Thyroid gland (tissue), 4 donors: ENCODE measurements at regions not wholly inside any gene's neighbourhood (a gene's known extent, or its start where the extent isn't known, plus 50 kb on each side); places are given as distances from the start of the nearest gene placed in this dataset.

Experiments used
- CTCF ChIP-seq, 6 experiments: fragments of 200-600 bp in 3 of 6; fragments of 450-650 bp in 3 of 6; sonication (generic) in 3 of 6; IDR thresholded peaks; one replicate each; pipeline ENCODE4 v1.5.1; 2016 to 2019; ENCODE audit warnings: antibody characterized with exemption in 6 of 6, mild to moderate bottlenecking in 2 of 6, inconsistent platforms in 1 of 6, moderate library complexity in 1 of 6
- POLR2A ChIP-seq, 2 donors: fragments of 450-650 bp; IDR thresholded peaks; one replicate each; pipeline ENCODE4 v1.6.1; 2017; ENCODE audit warnings: antibody characterized with exemption in 2 of 2, mild to moderate bottlenecking in 2 of 2, moderate library complexity in 1 of 2

GRCh38 chr5:162591724-162592123 is 524.2 kb downstream of the GABRG2 start:
- TF ChIP-seq CTCF (IDR thresholded peaks at IDR 0.05) (no peak), POLR2A (IDR thresholded peaks at IDR 0.05) (no peak)
